AG04450 (cell line): ENCODE measurements at regions not wholly inside any gene's neighbourhood (a gene's known extent, or its start where the extent isn't known, plus 50 kb on each side); places are given as distances from the start of the nearest gene placed in this dataset.

Experiments
- CTCF ChIA-PET: fragments of 300-600, 350-600 bp; formaldehyde crosslinking; extraction: SDS; loops from one replicate; lab custom pipeline; 2022; ENCODE audit warnings: antibody characterized with exemption, inconsistent platforms; lab: Charles Lee
- POLR2A ChIA-PET: fragments of 350-600 bp; formaldehyde crosslinking; extraction: SDS; loops from one replicate; lab custom pipeline; 2021; ENCODE audit warnings: antibody characterized with exemption, inconsistent platforms; lab: Yijun Ruan, JAX
- DNase-seq: peaks from one replicate; pipeline ENCODE4 v3.0.0-alpha.2; 2011; ENCODE audit warnings: low read depth, low spot score
- H3K27ac ChIP-seq: one replicate; pipeline ENCODE4 v1.5.1; 2012; ENCODE audit warnings: low read depth, low read length, control low read depth
- H3K27me3 ChIP-seq: one replicate; pipeline ENCODE4 v1.6.0; 2012; ENCODE audit warnings: low read length; ENCODE audit not compliant: control insufficient read depth, insufficient read depth
- H3K4me3 ChIP-seq: 2 replicates; pipeline ENCODE4 v1.5.1; 2011; ENCODE audit warnings: mild to moderate bottlenecking, low read depth, low read length, control low read depth
- H3K9me3 ChIP-seq: 2 replicates; pipeline ENCODE4 v1.5.1; 2012; ENCODE audit warnings: low read length; ENCODE audit not compliant: control insufficient read depth, insufficient read depth
- CTCF ChIP-seq: IDR thresholded peaks from 2 replicates; pipeline ENCODE4 v1.5.1; 2011; ENCODE audit warnings: low read depth, low read length, control low read depth, inconsistent platforms

- no peaks in the 10 kb centered on the region for H3K9me3 ChIP-seq
- H3K27me3 ChIP-seq = no peaks in the 10 kb centered on the region
- H3K27ac ChIP-seq = no peak overlapping the region
- no peak overlapping the region for H3K4me3 ChIP-seq
- TF ChIP-seq CTCF = no peak
- ChIA-PET CTCF (no interaction called here), POLR2A (no interaction called here)
- DNase-seq = no peak
Observed at GRCh38 chr5:60490597-60491166, 209.3 kb downstream of the DEPDC1B start.

GRCh38 chr5:60489856-60490255, 210.1 kb downstream of the DEPDC1B start:
- Histone ChIP-seq H3K27me3 (no peaks in the 10 kb centered on the region), H3K9me3 (no peaks in the 10 kb centered on the region), H3K4me3 (no peak overlapping the region), H3K27ac (no peak overlapping the region)
- POLR2A ChIA-PET = no interaction called here
- no peak for TF ChIP-seq CTCF
- CTCF ChIA-PET = no interaction called here
- no peak for DNase-seq

- Histone ChIP-seq H3K4me3 (no peak overlapping the region), H3K27me3 (no peaks in the 10 kb centered on the region), H3K27ac (no peak overlapping the region), H3K9me3 (no peaks in the 10 kb centered on the region)
- ChIA-PET CTCF (no interaction called here), POLR2A (no interaction called here)
- no peak for TF ChIP-seq CTCF
- no peak for DNase-seq
Observed at GRCh38 chr5:60489377-60489776, 210.6 kb downstream of the DEPDC1B start.

GRCh38 chr5:60488466-60489130, 211.4 kb downstream of the DEPDC1B start:
- ChIA-PET CTCF (no interaction called here), POLR2A (no interaction called here)
- no peaks in the 10 kb centered on the region for H3K9me3 ChIP-seq
- no peak for DNase-seq
- H3K4me3 ChIP-seq = no peak overlapping the region
- TF ChIP-seq CTCF = no peak
- no peak overlapping the region for H3K27ac ChIP-seq
- H3K27me3 ChIP-seq = no peaks in the 10 kb centered on the region

- Histone ChIP-seq H3K9me3 (no peaks in the 10 kb centered on the region), H3K27me3 (no peaks in the 10 kb centered on the region), H3K27ac (no peak overlapping the region), H3K4me3 (no peak overlapping the region)
- TF ChIP-seq CTCF = no peak
- POLR2A ChIA-PET = no interaction called here
- CTCF ChIA-PET = no interaction called here
- DNase-seq = no peak
Observed at GRCh38 chr5:60487885-60488442, 212.0 kb downstream of the DEPDC1B start.
